Colon (tissue), 2 donors: ENCODE measurements at regions not wholly inside any gene's neighbourhood (a gene's known extent, or its start where the extent isn't known, plus 50 kb on each side); places are given as distances from the start of the nearest gene placed in this dataset.

Source experiments
- FAIRE-seq: peaks from 2 replicates; lab custom pipeline; 2012; peaks lifted over from hg19 to GRCh38; lab: Jason Lieb, UNC
- donor health status: control.
- donor health status: control.

- no peak for FAIRE-seq
These were observed 134.6 kb upstream of the ARGLU1 start for GRCh38 chr13:106702505-106702904.

DNA sequence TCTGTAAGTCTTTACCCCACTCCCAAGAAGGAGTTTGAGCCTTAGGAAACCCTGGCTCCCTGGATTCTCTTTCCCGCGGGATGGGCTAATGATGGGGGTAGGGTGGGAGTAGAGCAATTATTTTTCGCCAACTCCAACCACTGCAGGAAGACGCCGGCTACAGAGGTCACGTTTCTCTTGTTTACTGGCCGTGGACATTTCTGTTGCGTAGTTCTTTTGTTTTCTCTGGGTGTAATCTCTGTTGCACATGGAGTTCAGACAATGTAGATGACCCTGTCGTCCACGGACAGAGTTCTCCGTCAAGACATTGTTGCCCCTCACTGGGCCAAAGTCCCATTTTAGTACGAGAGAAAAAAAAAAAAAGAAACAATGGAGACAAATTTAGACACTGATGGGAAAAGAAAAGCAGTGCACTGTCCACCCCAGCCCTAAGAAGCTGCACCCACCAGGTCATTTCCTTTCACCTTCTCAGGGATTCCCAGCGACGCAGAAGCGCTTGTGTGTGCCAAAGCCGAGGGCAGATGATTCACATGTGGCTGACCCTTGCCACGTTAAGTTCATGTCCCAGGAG, 133.9 kb upstream of the ARGLU1 start:
- no peak for FAIRE-seq

DNA sequence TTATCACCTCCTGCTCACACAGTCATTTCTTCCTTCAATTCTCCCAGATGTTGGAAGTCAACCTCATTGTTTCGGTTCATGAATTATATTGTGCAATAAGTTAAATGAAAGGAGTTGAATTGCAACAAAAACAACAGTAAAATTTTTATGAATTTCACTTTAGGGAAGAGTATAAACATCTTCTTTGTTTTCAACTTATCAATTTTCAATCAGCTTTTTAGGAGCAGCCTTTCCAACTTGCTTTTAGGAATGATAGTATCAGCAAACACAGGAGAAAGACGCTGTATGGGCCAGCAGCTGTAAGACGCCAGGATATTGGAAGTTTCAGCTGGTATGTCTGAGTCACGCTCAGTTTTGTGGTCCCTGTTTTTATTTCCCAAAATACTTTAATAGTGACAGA, 132.5 kb upstream of the ARGLU1 start:
- no peak for FAIRE-seq

- FAIRE-seq: no peak
These were observed 132.1 kb upstream of the ARGLU1 start for GRCh38 chr13:106700007-106700406.

- no peak for FAIRE-seq
These were observed 131.4 kb upstream of the ARGLU1 start for GRCh38 chr13:106699311-106699710.

- no peak for FAIRE-seq
These were observed 128.8 kb upstream of the ARGLU1 start for GRCh38 chr13:106696719-106697118.

GRCh38 chr13:106696140-106696539, 128.2 kb upstream of the ARGLU1 start:
- FAIRE-seq: no peak

GRCh38 chr13:106695139-106695538, 127.2 kb upstream of the ARGLU1 start:
- no peak for FAIRE-seq

- FAIRE-seq: no peak
These were observed 123.9 kb upstream of the ARGLU1 start for GRCh38 chr13:106691861-106692260.

- no peak for FAIRE-seq
These were observed 123.4 kb upstream of the ARGLU1 start for GRCh38 chr13:106691341-106691740.

- FAIRE-seq: no peak
These were observed 122.8 kb upstream of the ARGLU1 start for GRCh38 chr13:106690779-106691178.

GRCh38 chr13:106689906-106690305, 122.0 kb upstream of the ARGLU1 start:
- FAIRE-seq: no peak

GRCh38 chr13:106688940-106689339, 121.0 kb upstream of the ARGLU1 start:
- FAIRE-seq: no peak

DNA sequence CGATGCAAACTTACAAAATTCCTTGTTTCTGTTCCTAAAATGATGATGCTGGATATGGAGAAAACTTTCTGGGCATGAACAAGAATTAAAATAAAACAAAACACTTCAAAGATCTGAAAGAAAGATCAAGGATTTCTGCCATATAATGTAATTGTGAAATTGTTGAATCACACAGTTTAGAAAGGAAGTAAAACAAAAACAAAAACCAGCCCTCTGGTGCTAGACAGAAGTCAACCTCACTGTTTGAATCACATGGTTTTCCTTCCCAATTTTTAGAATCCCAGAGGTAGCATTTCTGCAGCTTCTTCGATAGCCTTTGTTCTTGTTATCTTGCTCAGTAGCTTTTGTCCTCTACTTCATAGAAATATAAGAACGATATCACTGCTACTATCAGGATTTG, 118.2 kb upstream of the ARGLU1 start:
- no peak for FAIRE-seq

DNA sequence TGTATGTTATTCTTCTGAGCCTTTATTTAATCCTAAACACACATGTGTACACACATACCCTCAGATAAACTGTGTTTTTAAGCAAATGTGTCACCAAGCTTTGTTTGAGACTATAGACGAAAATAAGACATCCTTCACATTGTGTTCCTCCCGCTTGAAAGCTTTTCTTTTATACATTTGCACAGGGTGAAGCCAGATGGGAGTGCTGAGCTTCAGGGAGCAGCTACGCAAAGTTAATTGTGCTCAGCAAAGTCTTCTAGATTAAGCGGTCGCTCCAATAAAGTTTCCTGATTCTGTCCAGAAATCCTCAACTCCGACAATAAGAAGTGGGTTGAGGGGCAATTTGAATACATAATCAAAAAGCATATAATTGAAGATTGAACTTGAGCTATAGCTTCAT, 117.2 kb upstream of the ARGLU1 start:
- no peak for FAIRE-seq

DNA sequence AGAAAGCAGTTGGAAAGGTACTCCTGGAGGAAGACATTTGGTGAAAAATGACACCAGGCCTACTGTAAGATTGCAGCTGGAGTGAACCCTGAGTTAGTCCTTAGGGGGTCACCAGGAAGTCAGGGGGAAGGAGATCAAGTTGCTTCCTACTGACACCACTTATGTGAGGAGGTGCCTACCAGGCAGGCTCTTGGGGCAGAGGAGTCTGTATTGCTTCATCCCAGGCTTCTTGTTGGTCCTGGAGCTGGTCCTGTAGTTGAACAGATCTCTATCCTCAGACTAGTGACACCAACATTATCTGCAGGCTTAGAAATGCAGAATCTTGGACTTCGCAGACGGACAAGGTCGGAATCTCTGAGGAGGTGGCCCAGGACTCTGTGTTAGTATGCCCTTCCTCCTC, 116.0 kb upstream of the ARGLU1 start:
- no peak for FAIRE-seq

- no peak for FAIRE-seq
These were observed 115.2 kb upstream of the ARGLU1 start for GRCh38 chr13:106683179-106683578.

GRCh38 chr13:106681997-106682396, 114.1 kb upstream of the ARGLU1 start:
- no peak for FAIRE-seq

- FAIRE-seq: no peak
These were observed 113.6 kb upstream of the ARGLU1 start for GRCh38 chr13:106681536-106681935.

GRCh38 chr13:106680796-106681472, 113.0 kb upstream of the ARGLU1 start:
- no peak for FAIRE-seq

- FAIRE-seq: no peak
These were observed 110.9 kb upstream of the ARGLU1 start for GRCh38 chr13:106678646-106679418.

DNA sequence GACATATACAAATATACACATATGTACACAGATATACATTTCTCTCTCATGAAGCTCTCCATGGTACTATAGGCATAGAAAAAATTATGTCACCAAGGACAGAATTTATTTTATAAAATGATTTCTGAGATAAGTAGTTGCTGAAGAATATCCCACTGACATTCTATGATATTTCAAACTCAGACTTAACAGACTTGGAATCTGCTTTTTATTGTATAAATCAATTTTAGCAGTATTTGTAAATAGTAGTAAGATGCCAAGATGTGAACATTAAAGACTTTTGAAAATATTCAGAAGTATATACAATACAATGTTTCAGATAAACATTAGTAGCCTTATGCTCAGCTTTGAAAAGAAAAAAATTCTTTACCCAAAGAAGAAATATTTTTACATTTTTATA, 107.4 kb upstream of the ARGLU1 start:
- FAIRE-seq: no peak
